ENCODE measurements at regions not wholly inside any gene's neighbourhood (a gene's known extent, or its start where the extent isn't known, plus 50 kb on each side); places are given as distances from the start of the nearest gene placed in this dataset.

DNA sequence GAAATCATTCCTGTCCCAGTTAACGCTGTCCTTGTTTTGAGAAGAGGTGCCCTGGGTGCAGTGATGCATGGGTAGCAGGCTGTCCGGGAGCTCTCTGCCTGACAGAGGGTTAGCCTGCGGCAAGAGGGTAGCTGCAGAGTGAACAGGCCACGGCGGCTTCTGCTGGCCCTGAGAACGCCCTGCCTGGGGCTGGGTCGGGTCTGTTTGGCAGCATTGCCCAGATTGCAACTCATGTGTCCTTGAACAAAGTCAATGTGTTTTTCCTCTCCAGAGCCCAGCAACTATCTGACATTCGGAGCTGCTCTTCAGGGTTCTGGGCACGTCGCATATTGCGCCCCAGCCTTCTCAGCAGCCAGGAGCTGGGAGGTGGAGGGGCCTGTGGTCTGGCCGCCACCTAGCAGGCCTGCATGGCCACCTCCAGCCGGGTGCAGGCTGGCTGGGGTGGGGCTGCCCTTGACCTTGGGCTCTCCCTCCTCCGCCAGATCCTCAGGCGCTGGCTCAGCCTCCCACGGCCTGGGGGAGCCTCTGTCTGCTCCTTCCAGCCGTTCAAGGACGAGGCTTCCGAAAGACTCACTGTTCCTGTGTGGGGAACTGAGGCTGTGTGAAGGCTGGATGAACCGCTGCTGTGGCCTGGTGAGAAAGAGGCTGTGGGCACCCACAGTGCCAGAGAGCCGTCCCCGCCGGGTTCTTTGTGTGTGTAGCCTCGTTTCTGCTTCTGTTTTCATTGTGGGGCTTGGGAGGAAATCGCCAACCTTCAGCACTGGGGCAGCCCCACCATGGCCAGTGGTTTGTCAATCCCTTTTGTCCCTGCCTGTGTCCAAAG, 146.7 kb downstream of the NPIPB11 start (continued):
- TF ChIP-seq, protein P1, sequence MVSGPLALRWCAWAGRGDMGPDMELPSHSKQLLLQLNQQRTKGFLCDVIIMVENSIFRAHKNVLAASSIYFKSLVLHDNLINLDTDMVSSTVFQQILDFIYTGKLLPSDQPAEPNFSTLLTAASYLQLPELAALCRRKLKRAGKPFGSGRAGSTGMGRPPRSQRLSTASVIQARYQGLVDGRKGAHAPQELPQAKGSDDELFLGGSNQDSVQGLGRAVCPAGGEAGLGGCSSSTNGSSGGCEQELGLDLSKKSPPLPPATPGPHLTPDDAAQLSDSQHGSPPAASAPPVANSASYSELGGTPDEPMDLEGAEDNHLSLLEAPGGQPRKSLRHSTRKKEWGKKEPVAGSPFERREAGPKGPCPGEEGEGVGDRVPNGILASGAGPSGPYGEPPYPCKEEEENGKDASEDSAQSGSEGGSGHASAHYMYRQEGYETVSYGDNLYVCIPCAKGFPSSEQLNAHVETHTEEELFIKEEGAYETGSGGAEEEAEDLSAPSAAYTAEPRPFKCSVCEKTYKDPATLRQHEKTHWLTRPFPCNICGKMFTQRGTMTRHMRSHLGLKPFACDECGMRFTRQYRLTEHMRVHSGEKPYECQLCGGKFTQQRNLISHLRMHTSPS (CRISPR knock-in tag; IDR thresholded peaks at IDR 0.05; ENCODE audit: low read depth): 0 out of 2 replicates have a peak, but pooled peaks have one; percentile 3
- 0 out of 2 replicates have a peak, but pooled peaks have one; percentile 45 for TF ChIP-seq PITX1 (CRISPR knock-in tag; IDR thresholded peaks at IDR 0.05)
- 0 out of 2 replicates have a peak, but pooled peaks have one; percentile 58 for TF ChIP-seq ZNF180 (CRISPR knock-in tag; IDR thresholded peaks at IDR 0.05; ENCODE audit: borderline replicate concordance, low read depth)
- TF ChIP-seq SALL1 (CRISPR knock-in tag; IDR thresholded peaks at IDR 0.05): peak; percentile 29; the same call in 1 of the 2 replicates
- TF ChIP-seq, protein P2, sequence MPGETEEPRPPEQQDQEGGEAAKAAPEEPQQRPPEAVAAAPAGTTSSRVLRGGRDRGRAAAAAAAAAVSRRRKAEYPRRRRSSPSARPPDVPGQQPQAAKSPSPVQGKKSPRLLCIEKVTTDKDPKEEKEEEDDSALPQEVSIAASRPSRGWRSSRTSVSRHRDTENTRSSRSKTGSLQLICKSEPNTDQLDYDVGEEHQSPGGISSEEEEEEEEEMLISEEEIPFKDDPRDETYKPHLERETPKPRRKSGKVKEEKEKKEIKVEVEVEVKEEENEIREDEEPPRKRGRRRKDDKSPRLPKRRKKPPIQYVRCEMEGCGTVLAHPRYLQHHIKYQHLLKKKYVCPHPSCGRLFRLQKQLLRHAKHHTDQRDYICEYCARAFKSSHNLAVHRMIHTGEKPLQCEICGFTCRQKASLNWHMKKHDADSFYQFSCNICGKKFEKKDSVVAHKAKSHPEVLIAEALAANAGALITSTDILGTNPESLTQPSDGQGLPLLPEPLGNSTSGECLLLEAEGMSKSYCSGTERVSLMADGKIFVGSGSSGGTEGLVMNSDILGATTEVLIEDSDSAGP (CRISPR knock-in tag; IDR thresholded peaks at IDR 0.05; ENCODE audit: borderline replicate concordance): peak; percentile 58; the same call in 1 of the 2 replicates
- TF ChIP-seq, protein P3, sequence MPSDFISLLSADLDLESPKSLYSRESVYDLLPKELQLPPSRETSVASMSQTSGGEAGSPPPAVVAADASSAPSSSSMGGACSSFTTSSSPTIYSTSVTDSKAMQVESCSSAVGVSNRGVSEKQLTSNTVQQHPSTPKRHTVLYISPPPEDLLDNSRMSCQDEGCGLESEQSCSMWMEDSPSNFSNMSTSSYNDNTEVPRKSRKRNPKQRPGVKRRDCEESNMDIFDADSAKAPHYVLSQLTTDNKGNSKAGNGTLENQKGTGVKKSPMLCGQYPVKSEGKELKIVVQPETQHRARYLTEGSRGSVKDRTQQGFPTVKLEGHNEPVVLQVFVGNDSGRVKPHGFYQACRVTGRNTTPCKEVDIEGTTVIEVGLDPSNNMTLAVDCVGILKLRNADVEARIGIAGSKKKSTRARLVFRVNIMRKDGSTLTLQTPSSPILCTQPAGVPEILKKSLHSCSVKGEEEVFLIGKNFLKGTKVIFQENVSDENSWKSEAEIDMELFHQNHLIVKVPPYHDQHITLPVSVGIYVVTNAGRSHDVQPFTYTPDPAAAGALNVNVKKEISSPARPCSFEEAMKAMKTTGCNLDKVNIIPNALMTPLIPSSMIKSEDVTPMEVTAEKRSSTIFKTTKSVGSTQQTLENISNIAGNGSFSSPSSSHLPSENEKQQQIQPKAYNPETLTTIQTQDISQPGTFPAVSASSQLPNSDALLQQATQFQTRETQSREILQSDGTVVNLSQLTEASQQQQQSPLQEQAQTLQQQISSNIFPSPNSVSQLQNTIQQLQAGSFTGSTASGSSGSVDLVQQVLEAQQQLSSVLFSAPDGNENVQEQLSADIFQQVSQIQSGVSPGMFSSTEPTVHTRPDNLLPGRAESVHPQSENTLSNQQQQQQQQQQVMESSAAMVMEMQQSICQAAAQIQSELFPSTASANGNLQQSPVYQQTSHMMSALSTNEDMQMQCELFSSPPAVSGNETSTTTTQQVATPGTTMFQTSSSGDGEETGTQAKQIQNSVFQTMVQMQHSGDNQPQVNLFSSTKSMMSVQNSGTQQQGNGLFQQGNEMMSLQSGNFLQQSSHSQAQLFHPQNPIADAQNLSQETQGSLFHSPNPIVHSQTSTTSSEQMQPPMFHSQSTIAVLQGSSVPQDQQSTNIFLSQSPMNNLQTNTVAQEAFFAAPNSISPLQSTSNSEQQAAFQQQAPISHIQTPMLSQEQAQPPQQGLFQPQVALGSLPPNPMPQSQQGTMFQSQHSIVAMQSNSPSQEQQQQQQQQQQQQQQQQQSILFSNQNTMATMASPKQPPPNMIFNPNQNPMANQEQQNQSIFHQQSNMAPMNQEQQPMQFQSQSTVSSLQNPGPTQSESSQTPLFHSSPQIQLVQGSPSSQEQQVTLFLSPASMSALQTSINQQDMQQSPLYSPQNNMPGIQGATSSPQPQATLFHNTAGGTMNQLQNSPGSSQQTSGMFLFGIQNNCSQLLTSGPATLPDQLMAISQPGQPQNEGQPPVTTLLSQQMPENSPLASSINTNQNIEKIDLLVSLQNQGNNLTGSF (CRISPR knock-in tag; IDR thresholded peaks at IDR 0.05): 0 out of 2 replicates have a peak, but pooled peaks have one; percentile 70
- peak; percentile 74 for TF ChIP-seq SAP130 (CRISPR knock-in tag; IDR thresholded peaks at IDR 0.05; ENCODE audit: low read depth)
- TF ChIP-seq ZFY (CRISPR knock-in tag; IDR thresholded peaks at IDR 0.05): peak; percentile 49; the same call in 1 of the 2 replicates
- TF ChIP-seq, protein P4, sequence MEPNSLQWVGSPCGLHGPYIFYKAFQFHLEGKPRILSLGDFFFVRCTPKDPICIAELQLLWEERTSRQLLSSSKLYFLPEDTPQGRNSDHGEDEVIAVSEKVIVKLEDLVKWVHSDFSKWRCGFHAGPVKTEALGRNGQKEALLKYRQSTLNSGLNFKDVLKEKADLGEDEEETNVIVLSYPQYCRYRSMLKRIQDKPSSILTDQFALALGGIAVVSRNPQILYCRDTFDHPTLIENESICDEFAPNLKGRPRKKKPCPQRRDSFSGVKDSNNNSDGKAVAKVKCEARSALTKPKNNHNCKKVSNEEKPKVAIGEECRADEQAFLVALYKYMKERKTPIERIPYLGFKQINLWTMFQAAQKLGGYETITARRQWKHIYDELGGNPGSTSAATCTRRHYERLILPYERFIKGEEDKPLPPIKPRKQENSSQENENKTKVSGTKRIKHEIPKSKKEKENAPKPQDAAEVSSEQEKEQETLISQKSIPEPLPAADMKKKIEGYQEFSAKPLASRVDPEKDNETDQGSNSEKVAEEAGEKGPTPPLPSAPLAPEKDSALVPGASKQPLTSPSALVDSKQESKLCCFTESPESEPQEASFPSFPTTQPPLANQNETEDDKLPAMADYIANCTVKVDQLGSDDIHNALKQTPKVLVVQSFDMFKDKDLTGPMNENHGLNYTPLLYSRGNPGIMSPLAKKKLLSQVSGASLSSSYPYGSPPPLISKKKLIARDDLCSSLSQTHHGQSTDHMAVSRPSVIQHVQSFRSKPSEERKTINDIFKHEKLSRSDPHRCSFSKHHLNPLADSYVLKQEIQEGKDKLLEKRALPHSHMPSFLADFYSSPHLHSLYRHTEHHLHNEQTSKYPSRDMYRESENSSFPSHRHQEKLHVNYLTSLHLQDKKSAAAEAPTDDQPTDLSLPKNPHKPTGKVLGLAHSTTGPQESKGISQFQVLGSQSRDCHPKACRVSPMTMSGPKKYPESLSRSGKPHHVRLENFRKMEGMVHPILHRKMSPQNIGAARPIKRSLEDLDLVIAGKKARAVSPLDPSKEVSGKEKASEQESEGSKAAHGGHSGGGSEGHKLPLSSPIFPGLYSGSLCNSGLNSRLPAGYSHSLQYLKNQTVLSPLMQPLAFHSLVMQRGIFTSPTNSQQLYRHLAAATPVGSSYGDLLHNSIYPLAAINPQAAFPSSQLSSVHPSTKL (CRISPR knock-in tag; IDR thresholded peaks at IDR 0.05): 0 out of 2 replicates have a peak, but pooled peaks have one; percentile 23
- TF ChIP-seq TBX2 (CRISPR knock-in tag; IDR thresholded peaks at IDR 0.05; ENCODE audit: borderline replicate concordance): peak; percentile 16; the same call in 1 of the 2 replicates
- peak; percentile 68 for TF ChIP-seq MED1 (CRISPR knock-in tag; IDR thresholded peaks at IDR 0.05)
- peak; percentile 79 for TF ChIP-seq ZFX (CRISPR knock-in tag; IDR thresholded peaks at IDR 0.05; ENCODE audit: low read depth)
- TF ChIP-seq, protein P5, sequence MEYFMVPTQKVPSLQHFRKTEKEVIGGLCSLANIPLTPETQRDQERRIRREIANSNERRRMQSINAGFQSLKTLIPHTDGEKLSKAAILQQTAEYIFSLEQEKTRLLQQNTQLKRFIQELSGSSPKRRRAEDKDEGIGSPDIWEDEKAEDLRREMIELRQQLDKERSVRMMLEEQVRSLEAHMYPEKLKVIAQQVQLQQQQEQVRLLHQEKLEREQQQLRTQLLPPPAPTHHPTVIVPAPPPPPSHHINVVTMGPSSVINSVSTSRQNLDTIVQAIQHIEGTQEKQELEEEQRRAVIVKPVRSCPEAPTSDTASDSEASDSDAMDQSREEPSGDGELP (IDR thresholded peaks at IDR 0.05; ENCODE audit: borderline replicate concordance, low read depth): 0 out of 2 replicates have a peak, but pooled peaks have one; percentile 8
- TF ChIP-seq SP5 (CRISPR knock-in tag; IDR thresholded peaks at IDR 0.05; ENCODE audit: borderline replicate concordance, low read depth): peak; percentile 47

All from HepG2 (cell line).